HL-60 (cell line): ENCODE measurements at regions not wholly inside any gene's neighbourhood (a gene's known extent, or its start where the extent isn't known, plus 50 kb on each side); places are given as distances from the start of the nearest gene placed in this dataset.

ENCODE experiments used
- POLR2AphosphoS5 ChIP-seq: IDR thresholded peaks from 2 replicates; pipeline ENCODE4 v1.6.1; 2012; ENCODE audit warnings: low read depth
- TF ChIP-seq, protein P1 (sequence below): IDR thresholded peaks from one replicate; pipeline ENCODE4 v1.5.1; 2011; ENCODE audit warnings: low read length, control low read depth, inconsistent platforms; ENCODE audit not compliant: insufficient read depth

DNA sequence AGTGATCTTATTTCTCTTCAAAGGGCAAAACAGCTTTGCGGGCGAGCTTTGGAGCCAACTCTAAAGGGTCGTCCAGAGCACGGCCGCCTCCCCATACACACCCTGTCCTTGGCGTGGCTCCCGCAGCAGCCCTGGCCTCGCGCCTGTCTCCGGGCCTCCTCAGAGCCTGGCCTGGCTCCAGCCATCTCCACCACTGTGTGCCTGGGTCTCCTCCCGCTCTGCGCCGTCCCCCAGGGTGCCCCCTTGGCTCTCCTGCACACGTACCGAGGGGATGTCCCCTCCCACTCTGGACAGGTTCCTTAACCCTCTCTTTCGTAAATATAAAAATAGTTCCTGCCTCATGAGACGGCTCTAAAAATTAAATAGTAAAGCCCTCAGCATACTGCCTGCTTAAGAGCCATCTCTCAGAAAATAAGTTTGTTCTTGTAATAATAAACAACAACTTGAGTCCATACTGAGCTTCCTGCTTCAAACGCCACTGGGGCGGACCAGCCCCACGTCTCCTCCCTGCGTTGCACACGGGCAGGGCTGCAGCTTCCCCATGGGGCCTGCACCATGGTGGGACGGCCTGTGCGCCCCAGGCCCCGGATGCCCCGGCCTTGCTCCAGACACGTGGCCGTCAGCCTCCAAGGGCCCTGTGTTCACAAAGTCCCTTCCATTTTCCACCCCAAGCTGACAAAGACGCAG, 226.2 kb downstream of the TTLL2 start:
- TF ChIP-seq, protein P1, sequence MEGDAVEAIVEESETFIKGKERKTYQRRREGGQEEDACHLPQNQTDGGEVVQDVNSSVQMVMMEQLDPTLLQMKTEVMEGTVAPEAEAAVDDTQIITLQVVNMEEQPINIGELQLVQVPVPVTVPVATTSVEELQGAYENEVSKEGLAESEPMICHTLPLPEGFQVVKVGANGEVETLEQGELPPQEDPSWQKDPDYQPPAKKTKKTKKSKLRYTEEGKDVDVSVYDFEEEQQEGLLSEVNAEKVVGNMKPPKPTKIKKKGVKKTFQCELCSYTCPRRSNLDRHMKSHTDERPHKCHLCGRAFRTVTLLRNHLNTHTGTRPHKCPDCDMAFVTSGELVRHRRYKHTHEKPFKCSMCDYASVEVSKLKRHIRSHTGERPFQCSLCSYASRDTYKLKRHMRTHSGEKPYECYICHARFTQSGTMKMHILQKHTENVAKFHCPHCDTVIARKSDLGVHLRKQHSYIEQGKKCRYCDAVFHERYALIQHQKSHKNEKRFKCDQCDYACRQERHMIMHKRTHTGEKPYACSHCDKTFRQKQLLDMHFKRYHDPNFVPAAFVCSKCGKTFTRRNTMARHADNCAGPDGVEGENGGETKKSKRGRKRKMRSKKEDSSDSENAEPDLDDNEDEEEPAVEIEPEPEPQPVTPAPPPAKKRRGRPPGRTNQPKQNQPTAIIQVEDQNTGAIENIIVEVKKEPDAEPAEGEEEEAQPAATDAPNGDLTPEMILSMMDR = no peak
- TF ChIP-seq POLR2AphosphoS5 = no peak
